ENCODE measurements at regions not wholly inside any gene's neighbourhood (a gene's known extent, or its start where the extent isn't known, plus 50 kb on each side); places are given as distances from the start of the nearest gene placed in this dataset.

DNA sequence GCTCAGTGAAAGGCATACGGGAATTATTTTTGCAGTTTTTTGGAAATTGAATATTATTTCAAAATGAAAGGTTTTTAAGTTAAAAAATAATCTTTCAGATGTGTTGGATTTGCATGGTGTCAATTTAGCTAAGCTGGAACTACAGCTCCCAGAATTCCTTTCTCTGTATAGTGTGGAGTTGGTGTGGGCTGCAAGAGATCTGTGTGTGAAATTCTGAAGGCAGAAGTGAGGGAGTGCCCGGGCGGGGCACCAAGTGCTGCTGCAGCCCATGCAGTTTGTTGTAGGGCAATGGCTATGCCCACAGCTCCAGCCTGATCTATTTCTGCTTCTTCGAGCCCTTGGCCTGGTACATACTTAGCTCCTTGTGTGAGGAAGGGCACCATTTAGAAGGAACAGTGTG lies 60.5 kb upstream of the CSF1 start:
- no peak overlapping the region for H3K4me2 ChIP-seq (ENCODE audit: low read depth, low read length)
- H3K4me3 ChIP-seq (ENCODE audit: insufficient read depth, low read depth, low read length), result no peak overlapping the region
- H2AK9ac ChIP-seq (replicated peaks; ENCODE audit: low read depth, low read length, poor library complexity), result no peak overlapping the region
- H3K23ac ChIP-seq (ENCODE audit: low read depth, low read length), result no peak overlapping the region
- dilution Hi-C loops (cut with HindIII; ENCODE audit: low sequenced_read_pairs, unreplicated experiment) (no loop called here), in situ Hi-C loops (cut with MboI; ENCODE audit: low sequenced_read_pairs) (no loop called here), intact Hi-C loops (cut with micrococcal nuclease) (no loop called here)
- no peak overlapping the region for H3K56ac ChIP-seq (ENCODE audit: extremely low read depth, insufficient read depth, low read length)
- no TSS peak for BruUV-seq (replicated peaks)
- no peak overlapping the region for H3K18ac ChIP-seq (ENCODE audit: low read depth, low read length)
- H4K8ac ChIP-seq (ENCODE audit: low read depth in 2 of 2, low read length in 2 of 2), result 0 out of 4 replicates have a peak overlapping the region, but pooled peaks of 1 of the 2 experiments have one; percentile 32
- H3K79me1 ChIP-seq (ENCODE audit: low read depth in 1 of 2, low read length in 2 of 2), result no peaks in the 10 kb centered on the region
- H3K9me3 ChIP-seq (ENCODE audit: control insufficient read depth, insufficient read depth, low read length), result no peaks in the 10 kb centered on the region
- H2BK120ac ChIP-seq (ENCODE audit: low read depth, low read length), result no peak overlapping the region
- H2BK20ac ChIP-seq (ENCODE audit: low read depth, low read length), result 0 out of 2 replicates have a peak overlapping the region, but pooled peaks have one; percentile 7
- POLR2A ChIA-PET (ENCODE audit: unreplicated experiment), result no interaction called here
- no peak overlapping the region for H4K5ac ChIP-seq (ENCODE audit: low read depth, low read length)
- no peak overlapping the region for H3K9ac ChIP-seq (ENCODE audit: low read depth, low read length)
- DNase-seq (no peak), ATAC-seq (ENCODE audit: low read depth) (no peak)
- CTCF ChIA-PET, result interaction anchor here (0.5 kb wide), 1 partner anchor 11 kb away, joined by 3 read pairs; no protein-coding TSS in a partner anchor
- H2BK5ac ChIP-seq (ENCODE audit: low read depth, low read length, poor library complexity, severe bottlenecking), result no peak overlapping the region
- H3K4ac ChIP-seq (ENCODE audit: low read depth, low read length), result 0 out of 2 replicates have a peak overlapping the region, but pooled peaks have one; percentile 20
- H2AFZ ChIP-seq (replicated peaks; ENCODE audit: low read length, poor library complexity), result peak overlapping the region; percentile 68
- no peaks in the 10 kb centered on the region for H3K27me3 ChIP-seq (ENCODE audit: control insufficient read depth, insufficient read depth, low read length)
- H3K4me1 ChIP-seq (ENCODE audit: control insufficient read depth, insufficient read depth, low read length), result 0 out of 2 replicates have a peak, but pooled peaks cover 1% of the 10 kb centered on the region
- H3K14ac ChIP-seq (replicated peaks; ENCODE audit: low read depth, low read length), result peak overlapping the region; percentile 63
- WGBS, 2 experiments (ENCODE audit: extremely low coverage in 2 of 2, insufficient read length in 1 of 2), result 80% methylated on average over 1 of the region's 4 CpGs; no CpG with 5 or more reads in 1 of the 2 experiments
- no peaks in the 10 kb centered on the region for H3K9me1 ChIP-seq (ENCODE audit: insufficient read depth, low read length)
- TF ChIP-seq, protein P1, sequence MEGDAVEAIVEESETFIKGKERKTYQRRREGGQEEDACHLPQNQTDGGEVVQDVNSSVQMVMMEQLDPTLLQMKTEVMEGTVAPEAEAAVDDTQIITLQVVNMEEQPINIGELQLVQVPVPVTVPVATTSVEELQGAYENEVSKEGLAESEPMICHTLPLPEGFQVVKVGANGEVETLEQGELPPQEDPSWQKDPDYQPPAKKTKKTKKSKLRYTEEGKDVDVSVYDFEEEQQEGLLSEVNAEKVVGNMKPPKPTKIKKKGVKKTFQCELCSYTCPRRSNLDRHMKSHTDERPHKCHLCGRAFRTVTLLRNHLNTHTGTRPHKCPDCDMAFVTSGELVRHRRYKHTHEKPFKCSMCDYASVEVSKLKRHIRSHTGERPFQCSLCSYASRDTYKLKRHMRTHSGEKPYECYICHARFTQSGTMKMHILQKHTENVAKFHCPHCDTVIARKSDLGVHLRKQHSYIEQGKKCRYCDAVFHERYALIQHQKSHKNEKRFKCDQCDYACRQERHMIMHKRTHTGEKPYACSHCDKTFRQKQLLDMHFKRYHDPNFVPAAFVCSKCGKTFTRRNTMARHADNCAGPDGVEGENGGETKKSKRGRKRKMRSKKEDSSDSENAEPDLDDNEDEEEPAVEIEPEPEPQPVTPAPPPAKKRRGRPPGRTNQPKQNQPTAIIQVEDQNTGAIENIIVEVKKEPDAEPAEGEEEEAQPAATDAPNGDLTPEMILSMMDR (conservative IDR thresholded peaks at IDR 0.05; ENCODE audit: low read depth, low read length), result no peak
- TF ChIP-seq POLR2A (IDR thresholded peaks at IDR 0.05; ENCODE audit: low read depth, low read length) (no peak), BHLHE40 (IDR thresholded peaks at IDR 0.05; ENCODE audit: low read depth, low read length) (no peak), RAD21 (IDR thresholded peaks at IDR 0.05; ENCODE audit: low read length) (no peak), RFX5 (IDR thresholded peaks at IDR 0.05; ENCODE audit: low read depth, low read length) (no peak), CEBPB (IDR thresholded peaks at IDR 0.05; ENCODE audit: low read depth, low read length) (no peak), MAZ (IDR thresholded peaks at IDR 0.05; ENCODE audit: borderline replicate concordance, low read depth, low read length) (no peak), NFE2L2 (IDR thresholded peaks at IDR 0.05; ENCODE audit: low read depth, low read length) (no peak)
- TF ChIP-seq, protein P2, sequence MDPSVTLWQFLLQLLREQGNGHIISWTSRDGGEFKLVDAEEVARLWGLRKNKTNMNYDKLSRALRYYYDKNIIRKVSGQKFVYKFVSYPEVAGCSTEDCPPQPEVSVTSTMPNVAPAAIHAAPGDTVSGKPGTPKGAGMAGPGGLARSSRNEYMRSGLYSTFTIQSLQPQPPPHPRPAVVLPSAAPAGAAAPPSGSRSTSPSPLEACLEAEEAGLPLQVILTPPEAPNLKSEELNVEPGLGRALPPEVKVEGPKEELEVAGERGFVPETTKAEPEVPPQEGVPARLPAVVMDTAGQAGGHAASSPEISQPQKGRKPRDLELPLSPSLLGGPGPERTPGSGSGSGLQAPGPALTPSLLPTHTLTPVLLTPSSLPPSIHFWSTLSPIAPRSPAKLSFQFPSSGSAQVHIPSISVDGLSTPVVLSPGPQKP (IDR thresholded peaks at IDR 0.05; ENCODE audit: borderline replicate concordance, low read depth, low read length), result no peak
- no peaks in the 10 kb centered on the region for H4K20me1 ChIP-seq (ENCODE audit: insufficient read depth, low read length)
- H4K91ac ChIP-seq (ENCODE audit: insufficient read depth, low read depth, low read length), result no peak overlapping the region
- H3K36me3 ChIP-seq (ENCODE audit: control insufficient read depth, insufficient read depth, low read length), result no peaks in the 10 kb centered on the region
- 0 out of 2 replicates have a peak overlapping the region, but pooled peaks have one; percentile 24 for H2AK5ac ChIP-seq (ENCODE audit: low read depth, low read length)
- no peak overlapping the region for H3K27ac ChIP-seq (ENCODE audit: insufficient read depth, low read length)
- H2BK15ac ChIP-seq (ENCODE audit: low read depth, low read length), result no peak overlapping the region; the same call in 2 of the 3 replicates
